ENCODE measurements at regions not wholly inside any gene's neighbourhood (a gene's known extent, or its start where the extent isn't known, plus 50 kb on each side); places are given as distances from the start of the nearest gene placed in this dataset.

- Histone ChIP-seq H3K27ac (ENCODE audit: extremely low read depth, low read depth, low read length) (no peak overlapping the region), H3K9me3 (ENCODE audit: control insufficient read depth, insufficient read depth, low read depth, low read length) (no peaks in the 10 kb centered on the region), H3K4me1 (ENCODE audit: control insufficient read depth, insufficient read depth, low read length) (no peaks in the 10 kb centered on the region; the same call in 1 of the 2 replicates), H3K4me3 (ENCODE audit: low read depth, low read length) (no peak overlapping the region), H3K36me3 (ENCODE audit: control insufficient read depth in 2 of 2, insufficient read depth in 1 of 2, low read length in 2 of 2) (no peaks in the 10 kb centered on the region)
- TF ChIP-seq ZNF24 (tag by site-specific recombination; IDR thresholded peaks at IDR 0.05) (no peak), TSHZ1 (tag by site-specific recombination; IDR thresholded peaks at IDR 0.05; ENCODE audit: borderline replicate concordance) (no peak), ZNF37A (tag by site-specific recombination; IDR thresholded peaks at IDR 0.05) (no peak), REST (tag by site-specific recombination; IDR thresholded peaks at IDR 0.05) (no peak), ZBTB49 (tag by site-specific recombination; IDR thresholded peaks at IDR 0.05; ENCODE audit: low read depth) (no peak), ZBTB21 (tag by site-specific recombination; IDR thresholded peaks at IDR 0.05) (no peak), ZBTB7A (tag by site-specific recombination; IDR thresholded peaks at IDR 0.05; ENCODE audit: low read depth) (no peak), ZNF302 (tag by site-specific recombination; IDR thresholded peaks at IDR 0.05; ENCODE audit: low read depth) (no peak), ZNF530 (tag by site-specific recombination; IDR thresholded peaks at IDR 0.05; ENCODE audit: low read depth) (no peak), WT1 (tag by site-specific recombination; IDR thresholded peaks at IDR 0.05) (no peak), ZNF549 (tag by site-specific recombination; IDR thresholded peaks at IDR 0.05) (no peak), ZNF624 (tag by site-specific recombination; IDR thresholded peaks at IDR 0.05) (no peak), ZNF837 (tag by site-specific recombination; IDR thresholded peaks at IDR 0.05) (no peak), FEZF1 (tag by site-specific recombination; IDR thresholded peaks at IDR 0.05) (no peak), ZNF701 (tag by site-specific recombination; IDR thresholded peaks at IDR 0.05) (no peak), ZNF114 (tag by site-specific recombination; IDR thresholded peaks at IDR 0.05) (no peak), ZNF157 (tag by site-specific recombination; IDR thresholded peaks at IDR 0.05) (no peak), ZBTB8A (tag by site-specific recombination; IDR thresholded peaks at IDR 0.05) (no peak)
- TF ChIP-seq, protein P1, sequence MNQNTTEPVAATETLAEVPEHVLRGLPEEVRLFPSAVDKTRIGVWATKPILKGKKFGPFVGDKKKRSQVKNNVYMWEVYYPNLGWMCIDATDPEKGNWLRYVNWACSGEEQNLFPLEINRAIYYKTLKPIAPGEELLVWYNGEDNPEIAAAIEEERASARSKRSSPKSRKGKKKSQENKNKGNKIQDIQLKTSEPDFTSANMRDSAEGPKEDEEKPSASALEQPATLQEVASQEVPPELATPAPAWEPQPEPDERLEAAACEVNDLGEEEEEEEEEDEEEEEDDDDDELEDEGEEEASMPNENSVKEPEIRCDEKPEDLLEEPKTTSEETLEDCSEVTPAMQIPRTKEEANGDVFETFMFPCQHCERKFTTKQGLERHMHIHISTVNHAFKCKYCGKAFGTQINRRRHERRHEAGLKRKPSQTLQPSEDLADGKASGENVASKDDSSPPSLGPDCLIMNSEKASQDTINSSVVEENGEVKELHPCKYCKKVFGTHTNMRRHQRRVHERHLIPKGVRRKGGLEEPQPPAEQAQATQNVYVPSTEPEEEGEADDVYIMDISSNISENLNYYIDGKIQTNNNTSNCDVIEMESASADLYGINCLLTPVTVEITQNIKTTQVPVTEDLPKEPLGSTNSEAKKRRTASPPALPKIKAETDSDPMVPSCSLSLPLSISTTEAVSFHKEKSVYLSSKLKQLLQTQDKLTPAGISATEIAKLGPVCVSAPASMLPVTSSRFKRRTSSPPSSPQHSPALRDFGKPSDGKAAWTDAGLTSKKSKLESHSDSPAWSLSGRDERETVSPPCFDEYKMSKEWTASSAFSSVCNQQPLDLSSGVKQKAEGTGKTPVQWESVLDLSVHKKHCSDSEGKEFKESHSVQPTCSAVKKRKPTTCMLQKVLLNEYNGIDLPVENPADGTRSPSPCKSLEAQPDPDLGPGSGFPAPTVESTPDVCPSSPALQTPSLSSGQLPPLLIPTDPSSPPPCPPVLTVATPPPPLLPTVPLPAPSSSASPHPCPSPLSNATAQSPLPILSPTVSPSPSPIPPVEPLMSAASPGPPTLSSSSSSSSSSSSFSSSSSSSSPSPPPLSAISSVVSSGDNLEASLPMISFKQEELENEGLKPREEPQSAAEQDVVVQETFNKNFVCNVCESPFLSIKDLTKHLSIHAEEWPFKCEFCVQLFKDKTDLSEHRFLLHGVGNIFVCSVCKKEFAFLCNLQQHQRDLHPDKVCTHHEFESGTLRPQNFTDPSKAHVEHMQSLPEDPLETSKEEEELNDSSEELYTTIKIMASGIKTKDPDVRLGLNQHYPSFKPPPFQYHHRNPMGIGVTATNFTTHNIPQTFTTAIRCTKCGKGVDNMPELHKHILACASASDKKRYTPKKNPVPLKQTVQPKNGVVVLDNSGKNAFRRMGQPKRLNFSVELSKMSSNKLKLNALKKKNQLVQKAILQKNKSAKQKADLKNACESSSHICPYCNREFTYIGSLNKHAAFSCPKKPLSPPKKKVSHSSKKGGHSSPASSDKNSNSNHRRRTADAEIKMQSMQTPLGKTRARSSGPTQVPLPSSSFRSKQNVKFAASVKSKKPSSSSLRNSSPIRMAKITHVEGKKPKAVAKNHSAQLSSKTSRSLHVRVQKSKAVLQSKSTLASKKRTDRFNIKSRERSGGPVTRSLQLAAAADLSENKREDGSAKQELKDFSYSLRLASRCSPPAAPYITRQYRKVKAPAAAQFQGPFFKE (tag by site-specific recombination; IDR thresholded peaks at IDR 0.05; ENCODE audit: borderline replicate concordance): no peak
- TF ChIP-seq, protein P2, sequence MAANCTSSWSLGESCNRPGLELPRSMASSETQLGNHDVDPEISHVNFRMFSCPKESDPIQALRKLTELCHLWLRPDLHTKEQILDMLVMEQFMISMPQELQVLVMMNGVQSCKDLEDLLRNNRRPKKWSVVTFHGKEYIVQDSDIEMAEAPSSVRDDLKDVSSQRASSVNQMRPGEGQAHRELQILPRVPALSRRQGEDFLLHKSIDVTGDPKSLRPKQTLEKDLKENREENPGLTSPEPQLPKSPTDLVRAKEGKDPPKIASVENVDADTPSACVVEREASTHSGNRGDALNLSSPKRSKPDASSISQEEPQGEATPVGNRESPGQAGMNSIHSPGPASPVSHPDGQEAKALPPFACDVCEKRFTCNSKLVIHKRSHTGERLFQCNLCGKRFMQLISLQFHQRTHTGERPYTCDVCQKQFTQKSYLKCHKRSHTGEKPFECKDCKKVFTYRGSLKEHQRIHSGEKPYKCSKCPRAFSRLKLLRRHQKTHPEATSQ (tag by site-specific recombination; IDR thresholded peaks at IDR 0.05): no peak
- CTCF ChIA-PET: no interaction called here
- POLR2A ChIA-PET: no interaction called here
Observed at GRCh38 chrX:39721566-39722279, 376.0 kb downstream of the BCOR start.

Data from HEK293 (cell line).